ENCODE measurements at regions not wholly inside any gene's neighbourhood (a gene's known extent, or its start where the extent isn't known, plus 50 kb on each side); places are given as distances from the start of the nearest gene placed in this dataset.

- no peaks in the 10 kb centered on the region for H3K27me3 ChIP-seq (ENCODE audit: insufficient read depth, low read length, poor library complexity, severe bottlenecking)
- no peaks in the 10 kb centered on the region for H3F3A ChIP-seq (ENCODE audit: low read depth)
- H4K20me1 ChIP-seq (ENCODE audit: insufficient read depth, low read length, poor library complexity, severe bottlenecking), result no peaks in the 10 kb centered on the region
- no peaks in the 10 kb centered on the region for H3K79me2 ChIP-seq (ENCODE audit: insufficient read depth, low read length)
- no peaks in the 10 kb centered on the region for H3K9me2 ChIP-seq (replicated peaks; ENCODE audit: low read depth, low read length)
- TF ChIP-seq CTCF (conservative IDR thresholded peaks at IDR 0.05; ENCODE audit: low read length) (no peak), EZH2phosphoT487 (IDR thresholded peaks at IDR 0.05; ENCODE audit: borderline replicate concordance) (no peak)
- no peaks in the 10 kb centered on the region for H3K9me3 ChIP-seq (ENCODE audit: insufficient read depth, low read depth, low read length)
- H3K4me3 ChIP-seq (ENCODE audit: low read length, poor library complexity, severe bottlenecking), result no peak overlapping the region
- no peak overlapping the region for H3K4me2 ChIP-seq (ENCODE audit: low read depth, low read length, poor library complexity, severe bottlenecking)
- peaks cover 29% of the 10 kb centered on the region for H3K4me1 ChIP-seq (ENCODE audit: insufficient read depth, low read length, poor library complexity, severe bottlenecking)
- H3K36me3 ChIP-seq (ENCODE audit: insufficient read depth, low read length), result no peaks in the 10 kb centered on the region
- H3K9ac ChIP-seq (ENCODE audit: low read depth, low read length, poor library complexity, severe bottlenecking), result no peak overlapping the region
- H2AFZ ChIP-seq (ENCODE audit: low read length), result no peak overlapping the region
Measured at GRCh38 chr1:58880592-58880991, 96.7 kb upstream of the JUN start.

GRCh38 chr1:58881471-58881994 lies 97.7 kb upstream of the JUN start:
- H4K20me1 ChIP-seq (ENCODE audit: insufficient read depth, low read length, poor library complexity, severe bottlenecking), result no peaks in the 10 kb centered on the region
- H3F3A ChIP-seq (ENCODE audit: low read depth), result no peaks in the 10 kb centered on the region
- no peaks in the 10 kb centered on the region for H3K27me3 ChIP-seq (ENCODE audit: insufficient read depth, low read length, poor library complexity, severe bottlenecking)
- H3K9me2 ChIP-seq (replicated peaks; ENCODE audit: low read depth, low read length), result no peaks in the 10 kb centered on the region
- H2AFZ ChIP-seq (ENCODE audit: low read length), result no peak overlapping the region
- H3K36me3 ChIP-seq (ENCODE audit: insufficient read depth, low read length), result no peaks in the 10 kb centered on the region
- no peak overlapping the region for H3K9ac ChIP-seq (ENCODE audit: low read depth, low read length, poor library complexity, severe bottlenecking)
- H3K79me2 ChIP-seq (ENCODE audit: insufficient read depth, low read length), result no peaks in the 10 kb centered on the region
- TF ChIP-seq CTCF (conservative IDR thresholded peaks at IDR 0.05; ENCODE audit: low read length) (no peak), EZH2phosphoT487 (IDR thresholded peaks at IDR 0.05; ENCODE audit: borderline replicate concordance) (no peak)
- no peak overlapping the region for H3K4me3 ChIP-seq (ENCODE audit: low read length, poor library complexity, severe bottlenecking)
- no peaks in the 10 kb centered on the region for H3K9me3 ChIP-seq (ENCODE audit: insufficient read depth, low read depth, low read length)
- no peak overlapping the region for H3K4me2 ChIP-seq (ENCODE audit: low read depth, low read length, poor library complexity, severe bottlenecking)
- peaks cover 38% of the 10 kb centered on the region for H3K4me1 ChIP-seq (ENCODE audit: insufficient read depth, low read length, poor library complexity, severe bottlenecking)

- no peaks in the 10 kb centered on the region for H4K20me1 ChIP-seq (ENCODE audit: insufficient read depth, low read length, poor library complexity, severe bottlenecking)
- no peaks in the 10 kb centered on the region for H3K9me2 ChIP-seq (replicated peaks; ENCODE audit: low read depth, low read length)
- H3K4me1 ChIP-seq (ENCODE audit: insufficient read depth, low read length, poor library complexity, severe bottlenecking), result peaks cover 41% of the 10 kb centered on the region
- no peak overlapping the region for H3K4me2 ChIP-seq (ENCODE audit: low read depth, low read length, poor library complexity, severe bottlenecking)
- H3K4me3 ChIP-seq (ENCODE audit: low read length, poor library complexity, severe bottlenecking), result no peak overlapping the region
- no peak overlapping the region for H3K9ac ChIP-seq (ENCODE audit: low read depth, low read length, poor library complexity, severe bottlenecking)
- H3K27me3 ChIP-seq (ENCODE audit: insufficient read depth, low read length, poor library complexity, severe bottlenecking), result no peaks in the 10 kb centered on the region
- H3K79me2 ChIP-seq (ENCODE audit: insufficient read depth, low read length), result no peaks in the 10 kb centered on the region
- TF ChIP-seq EZH2phosphoT487 (IDR thresholded peaks at IDR 0.05; ENCODE audit: borderline replicate concordance) (no peak), CTCF (conservative IDR thresholded peaks at IDR 0.05; ENCODE audit: low read length) (no peak)
- H3F3A ChIP-seq (ENCODE audit: low read depth), result no peaks in the 10 kb centered on the region
- no peak overlapping the region for H2AFZ ChIP-seq (ENCODE audit: low read length)
- H3K36me3 ChIP-seq (ENCODE audit: insufficient read depth, low read length), result no peaks in the 10 kb centered on the region
- H3K9me3 ChIP-seq (ENCODE audit: insufficient read depth, low read depth, low read length), result no peaks in the 10 kb centered on the region
Measured at GRCh38 chr1:58882322-58882948, 98.6 kb upstream of the JUN start.

Measured in Loucy (cell line).